Transverse colon (tissue), 4 donors: ENCODE measurements at regions not wholly inside any gene's neighbourhood (a gene's known extent, or its start where the extent isn't known, plus 50 kb on each side); places are given as distances from the start of the nearest gene placed in this dataset.

Experiments used
- EP300 ChIP-seq: sonication (generic); formaldehyde crosslinking; IDR thresholded peaks from one replicate; pipeline ENCODE4 v1.6.1; 2017; ENCODE audit warnings: antibody characterized with exemption, low read depth
- POLR2A ChIP-seq: fragments of 450-650 bp; IDR thresholded peaks from one replicate; pipeline ENCODE4 v1.6.1; 2016; ENCODE audit warnings: antibody characterized with exemption, mild to moderate bottlenecking, moderate library complexity
- POLR2AphosphoS5 ChIP-seq, 3 donors: sonication (generic); formaldehyde crosslinking; IDR thresholded peaks; one replicate each; pipeline ENCODE4 v1.6.1; 2016; ENCODE audit warnings: antibody characterized with exemption in 3 of 3
- TF ChIP-seq, protein P1 (sequence below), 5 experiments: fragments of 200-600 bp in 3 of 5; fragments of 450-650 bp in 2 of 5; sonication (generic) in 3 of 5; IDR thresholded peaks; 1 replicate in 2 of 5; 2 replicates in 3 of 5; pipeline ENCODE4 v1.5.1; 2016 to 2017; ENCODE audit warnings: antibody characterized with exemption in 5 of 5, inconsistent platforms in 3 of 5, mild to moderate bottlenecking in 2 of 5, moderate library complexity in 1 of 5

DNA sequence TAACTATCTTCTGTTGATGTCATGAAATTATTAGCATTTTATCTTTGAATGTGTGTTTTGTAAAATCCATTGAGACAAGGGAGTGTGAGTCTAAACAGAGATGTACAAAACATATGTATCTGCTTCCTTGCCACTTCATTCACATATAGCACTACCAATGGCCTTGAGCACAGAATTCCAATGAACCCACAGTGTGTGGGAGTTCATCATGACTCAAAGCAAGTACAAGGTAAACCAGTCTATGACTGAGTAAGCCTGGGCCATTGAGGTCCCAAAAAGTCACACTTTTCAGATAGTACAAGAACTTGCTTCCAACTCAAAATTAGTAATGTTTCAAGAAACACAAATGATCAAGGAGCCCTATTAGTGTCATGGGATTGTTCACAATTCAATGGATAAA is 218.6 kb downstream of the MANEA start:
- no peak for TF ChIP-seq POLR2AphosphoS5 (IDR thresholded peaks at IDR 0.05)
- no peak for TF ChIP-seq EP300
- TF ChIP-seq, protein P1, sequence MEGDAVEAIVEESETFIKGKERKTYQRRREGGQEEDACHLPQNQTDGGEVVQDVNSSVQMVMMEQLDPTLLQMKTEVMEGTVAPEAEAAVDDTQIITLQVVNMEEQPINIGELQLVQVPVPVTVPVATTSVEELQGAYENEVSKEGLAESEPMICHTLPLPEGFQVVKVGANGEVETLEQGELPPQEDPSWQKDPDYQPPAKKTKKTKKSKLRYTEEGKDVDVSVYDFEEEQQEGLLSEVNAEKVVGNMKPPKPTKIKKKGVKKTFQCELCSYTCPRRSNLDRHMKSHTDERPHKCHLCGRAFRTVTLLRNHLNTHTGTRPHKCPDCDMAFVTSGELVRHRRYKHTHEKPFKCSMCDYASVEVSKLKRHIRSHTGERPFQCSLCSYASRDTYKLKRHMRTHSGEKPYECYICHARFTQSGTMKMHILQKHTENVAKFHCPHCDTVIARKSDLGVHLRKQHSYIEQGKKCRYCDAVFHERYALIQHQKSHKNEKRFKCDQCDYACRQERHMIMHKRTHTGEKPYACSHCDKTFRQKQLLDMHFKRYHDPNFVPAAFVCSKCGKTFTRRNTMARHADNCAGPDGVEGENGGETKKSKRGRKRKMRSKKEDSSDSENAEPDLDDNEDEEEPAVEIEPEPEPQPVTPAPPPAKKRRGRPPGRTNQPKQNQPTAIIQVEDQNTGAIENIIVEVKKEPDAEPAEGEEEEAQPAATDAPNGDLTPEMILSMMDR (IDR thresholded peaks at IDR 0.05): no peak
- TF ChIP-seq POLR2A: no peak
